K562 (cell line): ENCODE measurements at regions not wholly inside any gene's neighbourhood (a gene's known extent, or its start where the extent isn't known, plus 50 kb on each side); places are given as distances from the start of the nearest gene placed in this dataset.

ENCODE experiments used
- ATAC-seq: fragments of 200-7000 bp; cut with Tn5 transposase; 3 replicates; pipeline ENCODE4 v1.9.1; 2020; ENCODE audit warnings: moderate library complexity
- BruUV-seq: library from RNA; stranded (reverse); fragments of 400-500 nt; replicated peaks from 2 replicates; lab custom pipeline; 2021; lab: Mats Ljungman, UMichigan
- CTCF ChIA-PET: fragments of 300-600 bp; formaldehyde crosslinking; extraction: SDS; loops from one replicate; lab custom pipeline; 2021; ENCODE audit warnings: low intra/inter-chr PET ratio; lab: Yijun Ruan, JAX
- POLR2A ChIA-PET: fragments of 300-600, 350-650 bp; sonication (Branson Sonifier 250); formaldehyde crosslinking; extraction: SDS; loops from one replicate; lab custom pipeline; 2021; ENCODE audit warnings: antibody characterized with exemption, inconsistent platforms; lab: Yijun Ruan, JAX
- DNase-seq, 4 experiments: peaks; one replicate each; pipeline versions ENCODE4 v3.0.0 to v3.0.0-alpha.2; 2011 to 2018; ENCODE audit warnings: low spot score in 3 of 4, mixed read lengths in 3 of 4; ENCODE audit errors: extremely low read depth in 1 of 4
- FAIRE-seq: peaks from 2 replicates; lab custom pipeline; 2011; peaks lifted over from hg19 to GRCh38; lab: Jason Lieb, UNC
- H2AFZ ChIP-seq: 2 replicates; pipeline ENCODE4 v1.6.0; 2011; ENCODE audit warnings: low read depth, low read length, control low read depth, inconsistent platforms
- H3K27ac ChIP-seq: fragments of 200-600 bp; 3 replicates; pipeline ENCODE4 v1.8.0; 2011; ENCODE audit warnings: low read depth, mild to moderate bottlenecking, control low read depth, inconsistent platforms, low read length, moderate library complexity, mixed read lengths; ENCODE audit errors: extremely low read depth
- H3K27me3 ChIP-seq, 2 experiments: fragments of 300-600 bp in 1 of 2; 2 replicates in 1 of 2; 3 replicates in 1 of 2; pipeline versions ENCODE4 v1.6.0 to v1.8.0; 2011; ENCODE audit warnings: inconsistent platforms in 2 of 2, low read length in 2 of 2, mild to moderate bottlenecking in 1 of 2, mixed read lengths in 1 of 2, moderate library complexity in 1 of 2; ENCODE audit not compliant: control insufficient read depth in 2 of 2, insufficient read depth in 2 of 2
- H3K36me3 ChIP-seq: fragments of 300-600 bp; 3 replicates; pipeline ENCODE4 v1.8.0; 2011; ENCODE audit warnings: mild to moderate bottlenecking, low read length, inconsistent platforms; ENCODE audit not compliant: control insufficient read depth, insufficient read depth
- H3K4me1 ChIP-seq, 2 experiments: fragments of 200-600 bp in 1 of 2; replicated peaks in 1 of 2; 2 replicates in 1 of 2; 3 replicates in 1 of 2; pipeline versions ENCODE4 v1.5.1 to v1.8.0; 2011; ENCODE audit warnings: inconsistent platforms in 2 of 2, low read length in 2 of 2, mild to moderate bottlenecking in 1 of 2, mixed read lengths in 1 of 2, moderate library complexity in 1 of 2; ENCODE audit not compliant: control insufficient read depth in 2 of 2, insufficient read depth in 2 of 2
- H3K4me2 ChIP-seq: 2 replicates; pipeline ENCODE4 v1.6.1; 2011; ENCODE audit warnings: low read length, control low read depth, inconsistent platforms, mixed read lengths; ENCODE audit not compliant: insufficient read depth
- H3K4me3 ChIP-seq: fragments of 200-600 bp; sonication (generic), shearing (Covaris generic); 2 replicates; pipeline ENCODE4 v1.5.1; 2016; ENCODE audit warnings: control low read depth, inconsistent platforms
- H3K79me2 ChIP-seq: fragments of 200-600 bp; 3 replicates; pipeline ENCODE4 v1.8.0; 2011; ENCODE audit warnings: low read length, inconsistent platforms; ENCODE audit not compliant: control insufficient read depth, insufficient read depth
- H3K9ac ChIP-seq, 2 experiments: 2 replicates each; pipeline versions ENCODE4 v1.6.0 to v1.6.1; 2011; ENCODE audit warnings: low read depth in 2 of 2, low read length in 2 of 2, control low read depth in 1 of 2, inconsistent platforms in 1 of 2, mild to moderate bottlenecking in 1 of 2, mixed read lengths in 1 of 2; ENCODE audit not compliant: insufficient read depth in 1 of 2
- H3K9me1 ChIP-seq: one replicate; pipeline ENCODE4 v1.6.0; 2011; ENCODE audit warnings: inconsistent platforms, mild to moderate bottlenecking, low read length, moderate library complexity; ENCODE audit not compliant: control insufficient read depth, insufficient read depth
- H3K9me3 ChIP-seq: replicated peaks from 2 replicates; pipeline ENCODE4 v1.5.1; 2011; ENCODE audit warnings: low read depth, low read length, inconsistent platforms; ENCODE audit not compliant: control insufficient read depth, insufficient read depth
- H4K20me1 ChIP-seq: replicated peaks from 2 replicates; pipeline ENCODE4 v1.6.1; 2011; ENCODE audit warnings: low read length, inconsistent platforms, mixed read lengths; ENCODE audit not compliant: control insufficient read depth, insufficient read depth
- GATAD2B ChIP-seq: fragments of 450-650 bp; IDR thresholded peaks from 2 replicates; pipeline ENCODE4 v1.6.1; 2017; ENCODE audit warnings: mild to moderate bottlenecking, borderline replicate concordance
- MAFK ChIP-seq: IDR thresholded peaks from 2 replicates; pipeline ENCODE4 v1.6.1; 2011; ENCODE audit warnings: low read length, improper control_type of control experiment
- MIER1 ChIP-seq: fragments of 450-650 bp; IDR thresholded peaks from 2 replicates; pipeline ENCODE4 v1.6.1; 2016; ENCODE audit warnings: antibody characterized with exemption, mild to moderate bottlenecking, low read depth
- THRB ChIP-seq: fragments of 450-650 bp; formaldehyde crosslinking; conservative IDR thresholded peaks from 2 replicates; pipeline ENCODE4 v1.4.0; 2022; ENCODE audit warnings: mild to moderate bottlenecking, missing genetic modification characterization
- ZC3H8 ChIP-seq: fragments of 450-650 bp; IDR thresholded peaks from 2 replicates; pipeline ENCODE4 v1.6.1; 2017
- ZNF143 ChIP-seq: sonication (generic); formaldehyde crosslinking; IDR thresholded peaks from 2 replicates; pipeline ENCODE4 v1.9.0; 2022; ENCODE audit warnings: mild to moderate bottlenecking, missing genetic modification reagents
- ZNF695 ChIP-seq: fragments of 450-650 bp; formaldehyde crosslinking; IDR thresholded peaks from 2 replicates; pipeline ENCODE4 v1.4.0; 2020; ENCODE audit warnings: mild to moderate bottlenecking, moderate library complexity
- WGBS: fragments of 100-300 bp; shearing (Covaris generic); methylation state at CpG from one replicate; pipeline ENCODE4 v1.1.6; 2016; ENCODE audit warnings: low coverage, mixed read lengths; ENCODE audit not compliant: insufficient coverage; ENCODE audit errors: missing lambda C conversion rate; 5-methylcytosine and 5-hydroxymethylcytosine counted together
- in situ Hi-C: fragments of 300-500 bp; cut with MboI; formaldehyde crosslinking; loops from 4 replicates; pipeline ENCODE4 v1.15.0; 2018; ENCODE audit warnings: inconsistent platforms, mixed read lengths
- intact Hi-C: fragments of 100-400 bp; cut with micrococcal nuclease; formaldehyde crosslinking; loops from 2 replicates; pipeline ENCODE4 v1.14.2; 2022
- TF ChIP-seq, protein P1 (sequence below), 2 experiments: IDR thresholded peaks in 1 of 2; conservative IDR thresholded peaks in 1 of 2; 2 replicates each; pipeline ENCODE4 v1.6.1; 2016; ENCODE audit warnings: low read depth in 2 of 2, mild to moderate bottlenecking in 1 of 2, missing compliant biosample characterization in 1 of 2, missing genetic modification characterization in 1 of 2, moderate library complexity in 1 of 2
- TF ChIP-seq, protein P2 (sequence below), 2 experiments: fragments of 150-350 bp in 1 of 2; IDR thresholded peaks; 2 replicates each; pipeline ENCODE4 v1.6.1; 2012 to 2016; ENCODE audit warnings: low read depth in 2 of 2, low read length in 2 of 2, mild to moderate bottlenecking in 1 of 2, moderate library complexity in 1 of 2

DNA sequence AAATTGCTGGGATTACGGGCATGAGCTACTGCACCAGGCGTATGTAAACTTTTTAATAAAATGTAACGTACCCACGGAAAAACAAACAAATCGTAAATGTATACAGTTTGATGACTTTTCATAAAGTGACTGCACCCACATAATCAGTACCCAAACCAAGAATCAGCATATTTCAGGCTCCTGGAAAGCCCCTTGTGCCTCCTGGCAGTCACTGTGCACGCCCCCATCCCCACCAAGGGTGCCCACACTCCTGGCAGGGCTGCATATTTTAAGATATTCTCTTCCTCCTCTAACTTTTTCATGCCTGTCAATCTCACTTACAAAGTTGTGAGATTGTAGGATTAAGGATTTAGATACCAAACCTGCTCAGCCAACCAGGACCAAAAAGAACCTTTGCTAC, 305.5 kb downstream of the SHQ1 start:
- H3K79me2 ChIP-seq, result no peaks in the 10 kb centered on the region
- ATAC-seq (no peak), DNase-seq (no peak), FAIRE-seq (no peak)
- no peaks in the 10 kb centered on the region for H3K27me3 ChIP-seq
- no peaks in the 10 kb centered on the region for H3K36me3 ChIP-seq
- no peak overlapping the region for H3K27ac ChIP-seq
- no peaks in the 10 kb centered on the region for H3K4me1 ChIP-seq
- no peaks in the 10 kb centered on the region for H3K9me1 ChIP-seq
- BruUV-seq, result no TSS peak
- no peaks in the 10 kb centered on the region for H4K20me1 ChIP-seq
- POLR2A ChIA-PET, result no interaction called here
- CTCF ChIA-PET, result no interaction called here
- H3K4me2 ChIP-seq, result no peak overlapping the region
- H3K9me3 ChIP-seq, result no peaks in the 10 kb centered on the region; the same call in 1 of the 2 replicates
- no peak overlapping the region for H3K9ac ChIP-seq
- TF ChIP-seq ZNF695 (no peak), GATAD2B (no peak), THRB (CRISPR knock-in tag) (no peak), MAFK (no peak), ZC3H8 (no peak), ZNF143 (CRISPR knock-in tag) (no peak), MIER1 (no peak)
- TF ChIP-seq, protein P1, sequence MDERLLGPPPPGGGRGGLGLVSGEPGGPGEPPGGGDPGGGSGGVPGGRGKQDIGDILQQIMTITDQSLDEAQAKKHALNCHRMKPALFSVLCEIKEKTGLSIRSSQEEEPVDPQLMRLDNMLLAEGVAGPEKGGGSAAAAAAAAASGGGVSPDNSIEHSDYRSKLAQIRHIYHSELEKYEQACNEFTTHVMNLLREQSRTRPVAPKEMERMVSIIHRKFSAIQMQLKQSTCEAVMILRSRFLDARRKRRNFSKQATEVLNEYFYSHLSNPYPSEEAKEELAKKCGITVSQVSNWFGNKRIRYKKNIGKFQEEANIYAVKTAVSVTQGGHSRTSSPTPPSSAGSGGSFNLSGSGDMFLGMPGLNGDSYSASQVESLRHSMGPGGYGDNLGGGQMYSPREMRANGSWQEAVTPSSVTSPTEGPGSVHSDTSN (CRISPR knock-in tag; IDR thresholded peaks at IDR 0.05; ENCODE audit: low read depth), result no peak
- TF ChIP-seq, protein P1 (tag; conservative IDR thresholded peaks at IDR 0.05; ENCODE audit: low read depth), result no peak
- TF ChIP-seq, protein P2, sequence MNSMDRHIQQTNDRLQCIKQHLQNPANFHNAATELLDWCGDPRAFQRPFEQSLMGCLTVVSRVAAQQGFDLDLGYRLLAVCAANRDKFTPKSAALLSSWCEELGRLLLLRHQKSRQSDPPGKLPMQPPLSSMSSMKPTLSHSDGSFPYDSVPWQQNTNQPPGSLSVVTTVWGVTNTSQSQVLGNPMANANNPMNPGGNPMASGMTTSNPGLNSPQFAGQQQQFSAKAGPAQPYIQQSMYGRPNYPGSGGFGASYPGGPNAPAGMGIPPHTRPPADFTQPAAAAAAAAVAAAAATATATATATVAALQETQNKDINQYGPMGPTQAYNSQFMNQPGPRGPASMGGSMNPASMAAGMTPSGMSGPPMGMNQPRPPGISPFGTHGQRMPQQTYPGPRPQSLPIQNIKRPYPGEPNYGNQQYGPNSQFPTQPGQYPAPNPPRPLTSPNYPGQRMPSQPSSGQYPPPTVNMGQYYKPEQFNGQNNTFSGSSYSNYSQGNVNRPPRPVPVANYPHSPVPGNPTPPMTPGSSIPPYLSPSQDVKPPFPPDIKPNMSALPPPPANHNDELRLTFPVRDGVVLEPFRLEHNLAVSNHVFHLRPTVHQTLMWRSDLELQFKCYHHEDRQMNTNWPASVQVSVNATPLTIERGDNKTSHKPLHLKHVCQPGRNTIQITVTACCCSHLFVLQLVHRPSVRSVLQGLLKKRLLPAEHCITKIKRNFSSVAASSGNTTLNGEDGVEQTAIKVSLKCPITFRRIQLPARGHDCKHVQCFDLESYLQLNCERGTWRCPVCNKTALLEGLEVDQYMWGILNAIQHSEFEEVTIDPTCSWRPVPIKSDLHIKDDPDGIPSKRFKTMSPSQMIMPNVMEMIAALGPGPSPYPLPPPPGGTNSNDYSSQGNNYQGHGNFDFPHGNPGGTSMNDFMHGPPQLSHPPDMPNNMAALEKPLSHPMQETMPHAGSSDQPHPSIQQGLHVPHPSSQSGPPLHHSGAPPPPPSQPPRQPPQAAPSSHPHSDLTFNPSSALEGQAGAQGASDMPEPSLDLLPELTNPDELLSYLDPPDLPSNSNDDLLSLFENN (IDR thresholded peaks at IDR 0.05; ENCODE audit: low read depth in 2 of 2, low read length in 2 of 2), result no peak
- TF ChIP-seq, all 486 proteins: peak for 0
- H3K4me3 ChIP-seq, result no peak overlapping the region
- H2AFZ ChIP-seq, result no peak overlapping the region
- WGBS, result 47% methylated on average over 6 of the region's 6 CpGs
- intact Hi-C loops (no loop called here), in situ Hi-C loops (no loop called here)
